PC-9 (cell line): ENCODE measurements at regions not wholly inside any gene's neighbourhood (a gene's known extent, or its start where the extent isn't known, plus 50 kb on each side); places are given as distances from the start of the nearest gene placed in this dataset.

Source experiments
- BruUV-seq: library from RNA; stranded (reverse); fragments of 400-500 nt; replicated peaks from 2 replicates; lab custom pipeline; 2021; lab: Mats Ljungman, UMichigan
- CTCF ChIA-PET: fragments of 300-600 bp; sonication (Branson Sonifier 250); formaldehyde crosslinking; loops from one replicate; lab custom pipeline; 2022; ENCODE audit warnings: antibody characterized with exemption; lab: Charles Lee
- POLR2A ChIA-PET: fragments of 300-600 bp; sonication (Branson Sonifier 250); formaldehyde crosslinking; loops from one replicate; lab custom pipeline; 2022; ENCODE audit warnings: antibody characterized with exemption; ENCODE audit not compliant: unreplicated experiment; lab: Charles Lee
- DNase-seq, 2 experiments: peaks; one replicate each; pipeline versions ENCODE4 v3.0.0 to v3.0.0-alpha.2; 2015 to 2022; ENCODE audit warnings: mixed read lengths in 1 of 2
- H2AFZ ChIP-seq: fragments of 200-600 bp; sonication (generic); 2 replicates; pipeline ENCODE4 v1.8.1; 2017; ENCODE audit warnings: antibody characterized with exemption
- H3F3A ChIP-seq: fragments of 200-600 bp; sonication (generic); 2 replicates; pipeline ENCODE4 v1.8.1; 2017; ENCODE audit warnings: antibody characterized with exemption, mild to moderate bottlenecking, low read depth; ENCODE audit not compliant: insufficient read depth
- H3K27ac ChIP-seq: fragments of 200-600 bp; sonication (generic); 2 replicates; pipeline ENCODE4 v1.6.1; 2016; ENCODE audit warnings: mixed run types
- H3K27me3 ChIP-seq: fragments of 200-600 bp; sonication (generic); 2 replicates; pipeline ENCODE4 v1.6.1; 2016; ENCODE audit warnings: low read depth, mixed run types; ENCODE audit not compliant: insufficient read depth
- H3K36me3 ChIP-seq: fragments of 200-600 bp; sonication (generic); 2 replicates; pipeline ENCODE4 v1.6.1; 2016; ENCODE audit warnings: low read depth, mixed run types
- H3K4me1 ChIP-seq: fragments of 200-600 bp; sonication (generic); replicated peaks from 2 replicates; pipeline ENCODE4 v1.6.1; 2016; ENCODE audit warnings: mixed run types; ENCODE audit not compliant: insufficient read depth
- H3K4me2 ChIP-seq: fragments of 200-600 bp; sonication (generic); 2 replicates; pipeline ENCODE4 v1.6.1; 2017; ENCODE audit warnings: mixed run types
- H3K4me3 ChIP-seq: fragments of 200-600 bp; sonication (generic); 2 replicates; pipeline ENCODE4 v1.6.1; 2016; ENCODE audit warnings: mixed run types
- H3K79me2 ChIP-seq: fragments of 200-600 bp; sonication (generic); 2 replicates; pipeline ENCODE4 v1.6.1; 2017; ENCODE audit warnings: low read depth, mixed run types
- H3K9me2 ChIP-seq: fragments of 200-600 bp; sonication (generic); 2 replicates; pipeline ENCODE4 v1.8.1; 2017; ENCODE audit warnings: mild to moderate bottlenecking; ENCODE audit not compliant: insufficient read depth
- H3K9me3 ChIP-seq: fragments of 200-600 bp; sonication (generic); 2 replicates; pipeline ENCODE4 v1.8.1; 2016; ENCODE audit warnings: low read depth; ENCODE audit not compliant: insufficient read depth
- H4K20me1 ChIP-seq: fragments of 200-600 bp; sonication (generic); 2 replicates; pipeline ENCODE4 v1.8.1; 2017; ENCODE audit not compliant: insufficient read depth
- EZH2 ChIP-seq: fragments of 200-600 bp; sonication (generic); IDR thresholded peaks from 2 replicates; pipeline ENCODE4 v1.8.0; 2017; ENCODE audit warnings: antibody characterized with exemption, low read depth
- intact Hi-C: fragments of 100-400 bp; cut with micrococcal nuclease; formaldehyde crosslinking; loops from one replicate; pipeline ENCODE4 v1.10.0; 2022; ENCODE audit not compliant: unreplicated experiment
- TF ChIP-seq, protein P1 (sequence below): fragments of 200-600 bp; sonication (generic); conservative IDR thresholded peaks from 2 replicates; pipeline ENCODE4 v1.6.1; 2017; ENCODE audit warnings: mixed run types, antibody characterized with exemption, mild to moderate bottlenecking, moderate library complexity

DNA sequence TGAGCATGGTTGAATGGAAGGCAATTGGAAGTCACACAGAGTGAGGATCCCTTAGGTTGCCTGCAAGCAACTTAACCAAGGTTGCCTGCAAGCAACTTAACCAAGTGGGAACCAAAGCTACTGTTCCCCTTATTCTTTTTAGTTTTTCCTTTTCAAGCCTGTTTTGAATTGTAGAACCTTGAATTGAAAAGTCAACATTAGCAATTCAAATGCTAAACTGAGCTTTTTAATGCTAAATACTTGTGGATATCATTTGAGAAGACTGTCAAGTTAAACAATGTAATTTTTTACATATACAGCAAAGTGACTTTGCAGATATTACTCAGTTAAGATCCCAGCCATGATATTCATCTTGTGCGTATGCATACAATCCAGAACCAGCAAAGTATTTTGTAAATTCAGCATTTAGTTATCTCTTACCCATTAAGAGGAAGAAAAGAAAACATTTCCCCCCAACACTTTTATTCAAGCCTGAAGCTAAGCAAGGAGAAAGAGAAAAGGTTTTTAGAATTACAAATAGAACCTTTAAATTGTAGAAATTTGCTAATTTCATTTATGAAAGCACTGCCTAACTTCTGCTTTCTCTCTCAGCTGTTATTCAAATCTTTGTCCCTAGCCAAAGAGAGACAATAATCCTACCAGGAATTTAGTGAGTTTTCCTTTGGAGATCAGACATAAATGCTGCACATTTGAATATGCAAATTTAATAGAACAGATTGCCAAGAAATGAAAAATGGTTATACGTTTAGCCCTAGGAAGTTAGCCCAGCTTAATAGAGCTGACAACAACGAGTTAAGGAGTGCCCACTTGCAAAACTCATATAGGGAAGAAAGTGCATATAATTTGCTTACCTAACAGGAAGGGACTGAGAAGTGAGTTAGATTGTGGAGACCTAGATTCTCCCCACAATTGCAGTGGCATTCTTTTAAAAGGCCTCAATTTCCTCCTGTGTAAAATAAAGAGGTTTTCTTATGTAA, 643.2 kb upstream of the PIK3C3 start:
- Histone ChIP-seq H2AFZ (no peak overlapping the region), H3K9me3 (no peaks in the 10 kb centered on the region), H3K27ac (no peak overlapping the region), H3K79me2 (no peaks in the 10 kb centered on the region), H3F3A (no peaks in the 10 kb centered on the region), H3K36me3 (no peaks in the 10 kb centered on the region), H3K4me2 (no peak overlapping the region), H3K27me3 (no peaks in the 10 kb centered on the region), H3K4me3 (no peak overlapping the region), H3K9me2 (no peaks in the 10 kb centered on the region), H4K20me1 (no peaks in the 10 kb centered on the region), H3K4me1 (no peaks in the 10 kb centered on the region)
- TF ChIP-seq EZH2 = no peak
- TF ChIP-seq, protein P1, sequence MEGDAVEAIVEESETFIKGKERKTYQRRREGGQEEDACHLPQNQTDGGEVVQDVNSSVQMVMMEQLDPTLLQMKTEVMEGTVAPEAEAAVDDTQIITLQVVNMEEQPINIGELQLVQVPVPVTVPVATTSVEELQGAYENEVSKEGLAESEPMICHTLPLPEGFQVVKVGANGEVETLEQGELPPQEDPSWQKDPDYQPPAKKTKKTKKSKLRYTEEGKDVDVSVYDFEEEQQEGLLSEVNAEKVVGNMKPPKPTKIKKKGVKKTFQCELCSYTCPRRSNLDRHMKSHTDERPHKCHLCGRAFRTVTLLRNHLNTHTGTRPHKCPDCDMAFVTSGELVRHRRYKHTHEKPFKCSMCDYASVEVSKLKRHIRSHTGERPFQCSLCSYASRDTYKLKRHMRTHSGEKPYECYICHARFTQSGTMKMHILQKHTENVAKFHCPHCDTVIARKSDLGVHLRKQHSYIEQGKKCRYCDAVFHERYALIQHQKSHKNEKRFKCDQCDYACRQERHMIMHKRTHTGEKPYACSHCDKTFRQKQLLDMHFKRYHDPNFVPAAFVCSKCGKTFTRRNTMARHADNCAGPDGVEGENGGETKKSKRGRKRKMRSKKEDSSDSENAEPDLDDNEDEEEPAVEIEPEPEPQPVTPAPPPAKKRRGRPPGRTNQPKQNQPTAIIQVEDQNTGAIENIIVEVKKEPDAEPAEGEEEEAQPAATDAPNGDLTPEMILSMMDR = no peak
- ChIA-PET CTCF (no interaction called here), POLR2A (no interaction called here)
- intact Hi-C loops = no loop called here
- DNase-seq = no peak
- no TSS peak for BruUV-seq

DNA sequence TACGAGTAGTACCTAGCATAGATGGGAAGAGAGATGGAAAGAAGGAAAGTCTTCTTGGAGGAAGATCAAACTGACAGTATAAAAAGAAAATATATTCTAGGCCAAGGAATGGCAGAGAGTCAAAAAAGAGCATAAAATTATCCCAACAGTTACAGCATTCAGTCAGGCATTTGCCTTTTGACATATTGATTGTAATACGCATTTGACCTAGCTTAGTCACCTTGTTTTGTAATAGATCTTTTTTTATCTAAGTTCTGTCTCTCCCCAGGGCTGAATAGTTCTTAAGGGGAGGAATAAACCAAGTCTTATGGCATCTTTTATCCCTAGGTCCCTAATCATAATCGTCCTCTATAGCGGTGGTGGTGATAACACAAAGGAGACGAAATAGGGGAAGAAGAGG, 657.3 kb upstream of the PIK3C3 start:
- TF ChIP-seq EZH2 = no peak
- TF ChIP-seq, protein P1 = no peak
- H3K9me3 ChIP-seq = no peaks in the 10 kb centered on the region
- no peak overlapping the region for H3K4me3 ChIP-seq
- H3K9me2 ChIP-seq = no peaks in the 10 kb centered on the region
- no peaks in the 10 kb centered on the region for H3K4me1 ChIP-seq
- no peaks in the 10 kb centered on the region for H3F3A ChIP-seq
- ChIA-PET POLR2A (no interaction called here), CTCF (no interaction called here)
- no peaks in the 10 kb centered on the region for H3K27me3 ChIP-seq
- no TSS peak for BruUV-seq
- no peak for DNase-seq
- no peak overlapping the region for H3K27ac ChIP-seq
- no peaks in the 10 kb centered on the region for H3K36me3 ChIP-seq
- H3K79me2 ChIP-seq = no peaks in the 10 kb centered on the region
- no peak overlapping the region for H2AFZ ChIP-seq
- H4K20me1 ChIP-seq = no peaks in the 10 kb centered on the region
- intact Hi-C loops = no loop called here
- H3K4me2 ChIP-seq = no peak overlapping the region

DNA sequence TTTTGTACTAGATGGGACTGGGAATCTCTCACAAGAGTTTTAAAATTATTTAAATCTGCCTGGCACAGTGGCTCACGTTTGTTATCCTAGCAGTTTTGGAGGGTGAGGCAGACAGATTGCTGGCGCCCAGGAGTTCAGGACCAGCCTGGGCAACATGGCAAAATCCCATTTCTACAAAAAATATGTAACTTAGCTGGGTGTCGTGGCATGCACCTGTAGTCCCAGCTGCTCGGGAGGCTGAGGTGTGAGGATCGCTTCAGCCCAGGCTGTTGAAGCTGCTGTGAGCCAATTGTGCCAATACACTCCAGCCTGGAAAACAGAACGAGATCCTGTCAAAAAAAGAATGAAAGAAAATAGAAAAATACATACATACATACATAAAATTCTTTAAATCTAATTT, 685.7 kb upstream of the PIK3C3 start:
- Histone ChIP-seq H3K4me3 (no peak overlapping the region), H2AFZ (no peak overlapping the region)
- POLR2A ChIA-PET = no interaction called here

More for the DNA sequence above, 685.7 kb upstream of the PIK3C3 start:
- Histone ChIP-seq H3K36me3 (no peaks in the 10 kb centered on the region), H3K4me2 (no peak overlapping the region), H4K20me1 (no peaks in the 10 kb centered on the region), H3K4me1 (no peaks in the 10 kb centered on the region), H3K79me2 (no peaks in the 10 kb centered on the region), H3K9me2 (no peaks in the 10 kb centered on the region), H3K9me3 (no peaks in the 10 kb centered on the region), H3K27ac (no peak overlapping the region), H3K27me3 (no peaks in the 10 kb centered on the region), H3F3A (no peaks in the 10 kb centered on the region)
- CTCF ChIA-PET = no interaction called here
- TF ChIP-seq, protein P1 = no peak
- no peak for TF ChIP-seq EZH2
- no TSS peak for BruUV-seq
- intact Hi-C loops = no loop called here
- no peak for DNase-seq
